Vagina (tissue), 2 donors: ENCODE measurements at regions not wholly inside any gene's neighbourhood (a gene's known extent, or its start where the extent isn't known, plus 50 kb on each side); places are given as distances from the start of the nearest gene placed in this dataset.

Source experiments
- CTCF ChIP-seq, 3 experiments: fragments of 450-650 bp in 2 of 3; fragments of 200-600 bp in 1 of 3; sonication (generic) in 1 of 3; IDR thresholded peaks; one replicate each; pipeline ENCODE4 v1.5.1; 2017 to 2019; ENCODE audit warnings: antibody characterized with exemption in 3 of 3, mild to moderate bottlenecking in 2 of 3, moderate library complexity in 2 of 3
- POLR2A ChIP-seq, 2 donors: fragments of 450-650 bp; IDR thresholded peaks; one replicate each; pipeline ENCODE4 v1.6.1; 2017; ENCODE audit warnings: antibody characterized with exemption in 2 of 2, mild to moderate bottlenecking in 2 of 2, moderate library complexity in 2 of 2

- TF ChIP-seq POLR2A (IDR thresholded peaks at IDR 0.05) (no peak), CTCF (IDR thresholded peaks at IDR 0.05) (no peak)
These were observed 290.4 kb upstream of the TBL1XR1 start for GRCh38 chr3:177487635-177488186.
